ENCODE measurements at regions not wholly inside any gene's neighbourhood (a gene's known extent, or its start where the extent isn't known, plus 50 kb on each side); places are given as distances from the start of the nearest gene placed in this dataset.

GRCh38 chr2:189252991-189253675 lies 73.6 kb upstream of the COL5A2 start:
- ATAC-seq (no peak), DNase-seq (no peak)
- no peak for TF ChIP-seq CTCF (IDR thresholded peaks at IDR 0.05)
- Histone ChIP-seq H3K36me3 (no peaks in the 10 kb centered on the region), H3K4me1 (peaks cover 10% of the 10 kb centered on the region), H3K27me3 (ENCODE audit: low read depth) (no peaks in the 10 kb centered on the region), H3K27ac (no peak overlapping the region), H3K4me3 (no peak overlapping the region), H3K9me3 (no peaks in the 10 kb centered on the region)
- intact Hi-C loops (cut with DNase I) = no loop called here

GRCh38 chr2:189253836-189254235 lies 74.3 kb upstream of the COL5A2 start:
- ATAC-seq = no peak

GRCh38 chr2:189254268-189254883 lies 74.8 kb upstream of the COL5A2 start:
- Histone ChIP-seq H3K27ac (peak overlapping the region; percentile 25), H3K36me3 (no peaks in the 10 kb centered on the region), H3K4me1 (peaks cover 10% of the 10 kb centered on the region), H3K4me3 (no peak overlapping the region), H3K27me3 (ENCODE audit: low read depth) (no peaks in the 10 kb centered on the region), H3K9me3 (no peaks in the 10 kb centered on the region)
- ATAC-seq (peak; percentile 45 to 54), DNase-seq (peak; percentile 44)
- no peak for TF ChIP-seq CTCF (IDR thresholded peaks at IDR 0.05)
- intact Hi-C loops (cut with DNase I) = no loop called here

More at GRCh38 chr2:189253836-189254235, 74.3 kb upstream of the COL5A2 start:
- DNase-seq = no peak
- intact Hi-C loops (cut with DNase I) = no loop called here
- Histone ChIP-seq H3K27ac (no peak overlapping the region), H3K36me3 (no peaks in the 10 kb centered on the region), H3K4me3 (no peak overlapping the region), H3K27me3 (ENCODE audit: low read depth) (no peaks in the 10 kb centered on the region), H3K4me1 (peaks cover 10% of the 10 kb centered on the region), H3K9me3 (no peaks in the 10 kb centered on the region)
- TF ChIP-seq CTCF (IDR thresholded peaks at IDR 0.05) = no peak

- no peak overlapping the region for H3K4me3 ChIP-seq
- ATAC-seq (no peak), DNase-seq (no peak)
- no peak overlapping the region for H3K27ac ChIP-seq
- TF ChIP-seq CTCF (IDR thresholded peaks at IDR 0.05) = no peak
- intact Hi-C loops (cut with DNase I) = no loop called here
- peaks cover 10% of the 10 kb centered on the region for H3K4me1 ChIP-seq
- no peaks in the 10 kb centered on the region for H3K9me3 ChIP-seq
- H3K27me3 ChIP-seq (ENCODE audit: low read depth) = no peaks in the 10 kb centered on the region
- H3K36me3 ChIP-seq = no peaks in the 10 kb centered on the region
Measured at GRCh38 chr2:189255711-189256110, 76.2 kb upstream of the COL5A2 start.

GRCh38 chr2:189258616-189259365 lies 79.2 kb upstream of the COL5A2 start:
- no peaks in the 10 kb centered on the region for H3K9me3 ChIP-seq
- ATAC-seq (no peak), DNase-seq (no peak)
- H3K4me1 ChIP-seq = peaks cover 8% of the 10 kb centered on the region
- no peak overlapping the region for H3K27ac ChIP-seq
- intact Hi-C loops (cut with DNase I) = no loop called here
- H3K27me3 ChIP-seq (ENCODE audit: low read depth) = no peaks in the 10 kb centered on the region
- no peaks in the 10 kb centered on the region for H3K36me3 ChIP-seq
- TF ChIP-seq CTCF (IDR thresholded peaks at IDR 0.05) = no peak
- no peak overlapping the region for H3K4me3 ChIP-seq

Measured in lower lobe of right lung (tissue), 2 donors.